A673 (cell line): ENCODE measurements at regions not wholly inside any gene's neighbourhood (a gene's known extent, or its start where the extent isn't known, plus 50 kb on each side); places are given as distances from the start of the nearest gene placed in this dataset.

Source experiments
- CTCF ChIP-seq: fragments of 300-800, 200-600 bp; sonication (generic); conservative IDR thresholded peaks from 2 replicates; pipeline ENCODE4 v1.5.1; 2017; ENCODE audit warnings: low read depth, mild to moderate bottlenecking, antibody characterized with exemption, low read length, moderate library complexity, mixed read lengths
- EZH2 ChIP-seq: fragments of 200-600 bp; sonication (generic); IDR thresholded peaks from 2 replicates; pipeline ENCODE4 v1.6.1; 2017; ENCODE audit warnings: borderline replicate concordance, low read depth, mild to moderate bottlenecking, mixed read lengths, antibody characterized with exemption, low read length; ENCODE audit not compliant: poor library complexity, severe bottlenecking

- TF ChIP-seq CTCF (no peak), EZH2 (no peak)
These were observed 121.5 kb downstream of the DTWD1 start for GRCh38 chr15:49742381-49742780.
